ENCODE measurements at regions not wholly inside any gene's neighbourhood (a gene's known extent, or its start where the extent isn't known, plus 50 kb on each side); places are given as distances from the start of the nearest gene placed in this dataset.

- TF ChIP-seq JUND (IDR thresholded peaks at IDR 0.05) (no peak), POLR2A (IDR thresholded peaks at IDR 0.05; ENCODE audit: borderline replicate concordance, extremely low read depth, insufficient read depth, insufficient read length) (no peak), CTCF (IDR thresholded peaks at IDR 0.05 in 2 of 3, conservative IDR thresholded peaks at IDR 0.05 in 1 of 3; ENCODE audit: borderline replicate concordance in 1 of 3, insufficient read depth in 1 of 3, low read depth in 2 of 3, low read length in 2 of 3) (no peak), EZH2 (IDR thresholded peaks at IDR 0.05) (no peak), TCF7L2 (IDR thresholded peaks at IDR 0.05; ENCODE audit: borderline replicate concordance, extremely low read depth, insufficient read depth, insufficient read length) (no peak), YY1 (IDR thresholded peaks at IDR 0.05; ENCODE audit: extremely low read depth, insufficient replicate concordance, low read depth, low read length) (no peak), EZH2phosphoT487 (IDR thresholded peaks at IDR 0.05; ENCODE audit: borderline replicate concordance) (no peak), SRF (IDR thresholded peaks at IDR 0.05; ENCODE audit: low read depth) (no peak), ZFX (IDR thresholded peaks at IDR 0.05) (no peak), MAX (IDR thresholded peaks at IDR 0.05) (no peak)
Observed at GRCh38 chr2:30367232-30368070, 79.6 kb upstream of the LCLAT1 start.
